H1 (cell line): ENCODE measurements at regions not wholly inside any gene's neighbourhood (a gene's known extent, or its start where the extent isn't known, plus 50 kb on each side); places are given as distances from the start of the nearest gene placed in this dataset.

Source experiments
- CHD7 ChIP-seq: fragments of 300-600 bp; sonication (generic); IDR thresholded peaks from 2 replicates; pipeline ENCODE4 v1.7.1; 2012; ENCODE audit warnings: low read length, moderate library complexity, mild to moderate bottlenecking, inconsistent platforms; ENCODE audit not compliant: insufficient replicate concordance
- HDAC6 ChIP-seq: IDR thresholded peaks from one replicate; pipeline ENCODE4 v1.7.1; 2012; ENCODE audit warnings: low read depth, mild to moderate bottlenecking, inconsistent platforms, low read length, moderate library complexity
- TCF12 ChIP-seq: IDR thresholded peaks from 2 replicates; pipeline ENCODE4 v1.6.1; 2011; ENCODE audit warnings: low read depth, mild to moderate bottlenecking, low read length

- no peak for TF ChIP-seq CHD7
- no peak for TF ChIP-seq TCF12
- no peak for TF ChIP-seq HDAC6
- TF ChIP-seq, all 59 proteins: peak for 0
Observed at GRCh38 chr9:107615321-107615720, 125.8 kb upstream of the KLF4 start (continued).
